GM12891 (cell line): ENCODE measurements at regions not wholly inside any gene's neighbourhood (a gene's known extent, or its start where the extent isn't known, plus 50 kb on each side); places are given as distances from the start of the nearest gene placed in this dataset.

Source experiments
- PAX5 ChIP-seq: IDR thresholded peaks from 2 replicates; pipeline ENCODE4 v1.6.1; 2011; ENCODE audit warnings: low read length, moderate library complexity, mild to moderate bottlenecking; ENCODE audit not compliant: insufficient read depth, severe bottlenecking
- POLR2A ChIP-seq: IDR thresholded peaks from 2 replicates; pipeline ENCODE4 v1.6.1; 2011; ENCODE audit warnings: low read depth, low read length, control low read depth
- POLR2AphosphoS5 ChIP-seq: IDR thresholded peaks from 2 replicates; pipeline ENCODE4 v1.6.1; 2011; ENCODE audit warnings: low read depth, low read length, control low read depth
- TAF1 ChIP-seq: IDR thresholded peaks from 2 replicates; pipeline ENCODE4 v1.6.1; 2011; ENCODE audit warnings: low read depth, low read length, control low read depth

GRCh38 chr18:75656035-75656434 is 228.5 kb upstream of the SMIM21 start:
- TF ChIP-seq POLR2AphosphoS5: no peak
- TF ChIP-seq POLR2A: no peak
- TF ChIP-seq TAF1: no peak
- no peak for TF ChIP-seq PAX5
